Large intestine (tissue), 3 donors: ENCODE measurements at regions not wholly inside any gene's neighbourhood (a gene's known extent, or its start where the extent isn't known, plus 50 kb on each side); places are given as distances from the start of the nearest gene placed in this dataset.

ENCODE experiments used
- DNase-seq, 2 donors: peaks; one replicate each; pipeline versions ENCODE4 v3.0.0 to v3.0.0-alpha.2; 2013
- H3K27ac ChIP-seq: one replicate; pipeline ENCODE4 v1.5.1; 2013; ENCODE audit warnings: low read length
- H3K27me3 ChIP-seq: 2 replicates; pipeline ENCODE4 v1.6.1; 2013; ENCODE audit warnings: low read length; ENCODE audit not compliant: control insufficient read depth, insufficient read depth
- H3K36me3 ChIP-seq: 2 replicates; pipeline ENCODE4 v1.6.1; 2013; ENCODE audit warnings: low read length; ENCODE audit not compliant: control insufficient read depth, insufficient read depth
- H3K4me1 ChIP-seq: one replicate; pipeline ENCODE4 v1.6.1; 2013; ENCODE audit warnings: low read length; ENCODE audit not compliant: control insufficient read depth, insufficient read depth
- H3K4me3 ChIP-seq: one replicate; pipeline ENCODE4 v1.5.1; 2013; ENCODE audit warnings: low read length
- H3K9me3 ChIP-seq: one replicate; pipeline ENCODE4 v1.6.1; 2013; ENCODE audit warnings: mild to moderate bottlenecking, low read depth, low read length, moderate library complexity; ENCODE audit not compliant: control insufficient read depth
- WGBS: methylation state at CpG from one replicate; pipeline ENCODE4 v1.1.5; 2013; ENCODE audit warnings: low lambda C conversion rate; ENCODE audit not compliant: insufficient coverage; 5-methylcytosine and 5-hydroxymethylcytosine counted together

DNA sequence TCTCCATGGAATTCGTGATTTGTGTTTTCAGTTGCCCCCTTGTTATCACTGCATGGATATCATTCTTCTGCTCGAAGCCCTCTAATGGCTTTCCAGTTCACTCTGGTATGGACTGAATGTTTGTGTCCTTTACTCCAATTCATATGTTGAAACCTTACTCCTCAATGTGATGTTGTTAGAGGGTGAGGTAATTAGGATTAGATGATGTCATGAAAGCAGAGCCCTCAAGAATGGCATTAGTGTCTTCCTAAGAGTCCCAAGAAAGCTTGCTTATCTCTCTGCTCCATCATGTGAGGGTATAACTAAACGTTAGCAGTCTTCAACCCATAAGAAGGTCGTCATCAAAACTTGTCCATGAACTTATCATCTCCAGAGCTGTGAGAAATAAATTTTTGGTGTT, 1626.3 kb upstream of the MIR17HG start:
- no CpG with 5 or more reads among the region's 4 CpGs for WGBS
- H3K4me3 ChIP-seq, result no peak overlapping the region
- no peaks in the 10 kb centered on the region for H3K4me1 ChIP-seq
- no peaks in the 10 kb centered on the region for H3K27me3 ChIP-seq
- no peaks in the 10 kb centered on the region for H3K36me3 ChIP-seq
- no peak overlapping the region for H3K27ac ChIP-seq
- no peak for DNase-seq
- no peaks in the 10 kb centered on the region for H3K9me3 ChIP-seq

DNA sequence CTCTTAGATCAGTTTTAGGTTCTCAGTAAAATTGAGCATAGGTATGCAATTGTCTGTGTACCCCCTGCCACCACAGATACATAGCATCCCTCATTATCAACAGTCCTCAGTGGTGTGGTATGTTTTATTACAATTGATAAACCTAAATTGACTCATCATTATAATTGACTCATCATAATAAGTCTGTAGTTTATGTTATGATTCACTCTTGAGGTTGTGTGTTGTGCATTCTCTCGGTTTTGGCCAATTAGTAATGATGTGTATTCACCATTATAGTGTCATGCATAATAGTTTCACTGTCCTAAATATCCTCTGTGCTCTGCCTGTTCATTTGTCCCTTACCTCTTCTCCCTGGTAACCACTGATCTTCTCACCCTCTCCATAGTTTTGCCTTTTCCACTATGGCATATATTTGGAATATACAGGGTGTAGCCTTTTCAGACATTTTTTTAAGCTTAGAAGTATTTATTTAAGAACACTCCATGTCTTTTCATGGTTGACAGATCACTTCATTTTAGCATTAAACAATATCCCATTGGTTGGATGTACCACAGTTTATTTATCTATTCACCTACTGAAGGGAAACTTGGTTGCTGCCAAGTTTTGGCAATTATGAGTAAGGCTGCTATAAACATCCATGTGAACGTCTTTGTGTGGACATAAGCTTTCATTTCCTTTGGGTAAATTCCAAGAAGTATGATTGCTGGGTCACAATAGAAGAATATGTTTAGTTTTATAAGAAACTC, 1620.6 kb upstream of the MIR17HG start:
- Histone ChIP-seq H3K27me3 (no peaks in the 10 kb centered on the region), H3K36me3 (no peaks in the 10 kb centered on the region), H3K27ac (no peak overlapping the region), H3K4me1 (no peaks in the 10 kb centered on the region), H3K4me3 (no peak overlapping the region), H3K9me3 (peaks cover 4% of the 10 kb centered on the region)
- DNase-seq, result no peak
- no CpG with 5 or more reads among the region's 2 CpGs for WGBS

- H3K27ac ChIP-seq, result no peak overlapping the region
- WGBS, result 60% methylated on average over 3 of the region's 5 CpGs
- H3K9me3 ChIP-seq, result no peaks in the 10 kb centered on the region
- H3K27me3 ChIP-seq, result no peaks in the 10 kb centered on the region
- H3K4me3 ChIP-seq, result no peak overlapping the region
- DNase-seq, result no peak
- H3K4me1 ChIP-seq, result no peaks in the 10 kb centered on the region
- H3K36me3 ChIP-seq, result no peaks in the 10 kb centered on the region
Observed at GRCh38 chr13:89733829-89734228, 1613.7 kb upstream of the MIR17HG start.

DNA sequence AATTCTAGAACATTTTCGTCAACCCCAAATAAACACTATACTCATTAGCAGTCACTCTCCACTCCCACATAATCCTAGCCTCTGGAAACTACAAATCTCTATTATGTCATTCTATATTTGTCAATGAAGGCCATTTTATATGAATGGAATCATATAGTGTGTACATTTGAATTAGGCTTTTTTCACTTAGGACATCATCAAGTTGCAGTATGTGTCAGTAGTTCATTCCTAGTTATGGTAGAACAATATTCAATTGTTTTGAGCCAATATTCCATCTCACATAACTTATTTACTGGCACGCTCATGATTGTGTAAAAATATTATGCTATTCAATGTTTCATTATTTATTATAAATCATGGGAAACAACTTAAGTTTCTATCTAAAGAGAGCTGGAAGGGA, 1610.4 kb upstream of the MIR17HG start:
- DNase-seq, result no peak
- no peaks in the 10 kb centered on the region for H3K9me3 ChIP-seq
- 88% methylated on average over 1 of the region's 2 CpGs for WGBS
- H3K36me3 ChIP-seq, result no peaks in the 10 kb centered on the region
- no peaks in the 10 kb centered on the region for H3K27me3 ChIP-seq
- no peak overlapping the region for H3K27ac ChIP-seq
- H3K4me1 ChIP-seq, result no peaks in the 10 kb centered on the region
- no peak overlapping the region for H3K4me3 ChIP-seq

DNA sequence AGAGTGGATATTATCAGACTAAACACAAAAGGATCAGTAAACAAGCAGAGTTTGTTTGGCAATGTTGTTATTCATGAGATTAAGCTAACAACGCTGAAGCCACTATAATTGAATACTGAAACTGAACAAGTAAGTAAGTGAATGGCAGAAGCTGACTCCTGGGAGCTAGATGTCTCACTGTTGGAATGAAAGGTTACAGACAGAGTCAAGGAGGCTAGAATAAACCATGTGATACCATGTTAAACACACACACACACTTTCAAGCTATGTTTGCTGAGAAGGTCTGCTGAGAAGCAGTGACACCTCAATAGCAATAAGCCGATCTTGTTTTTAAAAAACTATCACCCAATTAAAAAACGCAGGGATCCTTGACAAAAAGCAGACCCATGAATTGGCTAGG, 1609.4 kb upstream of the MIR17HG start:
- no peaks in the 10 kb centered on the region for H3K9me3 ChIP-seq
- H3K4me3 ChIP-seq, result no peak overlapping the region
- no CpG with 5 or more reads among the region's 3 CpGs for WGBS
- no peak overlapping the region for H3K27ac ChIP-seq
- no peaks in the 10 kb centered on the region for H3K4me1 ChIP-seq
- no peak for DNase-seq
- H3K27me3 ChIP-seq, result no peaks in the 10 kb centered on the region
- H3K36me3 ChIP-seq, result no peaks in the 10 kb centered on the region

DNA sequence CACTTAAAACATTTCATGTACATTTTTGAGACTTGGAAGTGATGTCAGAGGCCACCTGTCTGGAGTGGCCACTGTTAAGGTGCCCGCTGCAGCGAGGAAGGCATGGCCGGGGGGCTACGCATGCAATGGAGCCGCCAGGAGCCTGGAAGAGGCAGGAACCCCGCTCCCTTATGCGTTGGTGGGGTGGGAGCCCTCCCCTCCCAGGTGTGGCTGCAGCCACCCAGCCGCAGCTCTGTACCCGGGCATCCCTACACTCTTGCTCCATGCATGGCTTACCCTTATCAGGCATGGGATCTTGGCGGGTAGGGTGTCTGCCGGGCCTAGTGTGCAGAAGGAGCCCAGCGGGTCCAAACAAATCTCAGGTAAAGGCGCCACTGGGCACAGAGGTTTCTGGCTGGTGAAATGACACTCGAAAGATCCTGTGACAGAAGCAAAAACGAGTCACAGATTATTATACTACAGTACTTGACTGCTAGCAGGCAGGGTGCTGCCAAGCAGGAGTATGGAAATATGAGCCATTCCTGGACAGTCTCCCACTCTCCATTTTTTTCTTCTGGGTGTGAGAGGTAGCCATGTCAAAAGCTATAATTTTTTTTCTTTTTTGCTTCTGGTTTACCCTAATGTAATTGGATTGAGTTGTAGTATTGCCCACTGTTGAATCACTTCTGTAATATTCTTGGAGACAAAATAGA, 1606.3 kb upstream of the MIR17HG start:
- Histone ChIP-seq H3K9me3 (no peaks in the 10 kb centered on the region), H3K36me3 (no peaks in the 10 kb centered on the region), H3K27me3 (no peaks in the 10 kb centered on the region), H3K4me3 (no peak overlapping the region), H3K4me1 (no peaks in the 10 kb centered on the region), H3K27ac (no peak overlapping the region)
- no peak for DNase-seq
- 70% methylated on average over 2 of the region's 15 CpGs for WGBS

- no peak for DNase-seq
- Histone ChIP-seq H3K9me3 (no peaks in the 10 kb centered on the region), H3K27ac (no peak overlapping the region), H3K4me3 (no peak overlapping the region), H3K27me3 (no peaks in the 10 kb centered on the region), H3K4me1 (no peaks in the 10 kb centered on the region), H3K36me3 (no peaks in the 10 kb centered on the region)
- WGBS, result 17% methylated on average over 1 of the region's 2 CpGs
Observed at GRCh38 chr13:89746554-89746953, 1600.9 kb upstream of the MIR17HG start.

DNA sequence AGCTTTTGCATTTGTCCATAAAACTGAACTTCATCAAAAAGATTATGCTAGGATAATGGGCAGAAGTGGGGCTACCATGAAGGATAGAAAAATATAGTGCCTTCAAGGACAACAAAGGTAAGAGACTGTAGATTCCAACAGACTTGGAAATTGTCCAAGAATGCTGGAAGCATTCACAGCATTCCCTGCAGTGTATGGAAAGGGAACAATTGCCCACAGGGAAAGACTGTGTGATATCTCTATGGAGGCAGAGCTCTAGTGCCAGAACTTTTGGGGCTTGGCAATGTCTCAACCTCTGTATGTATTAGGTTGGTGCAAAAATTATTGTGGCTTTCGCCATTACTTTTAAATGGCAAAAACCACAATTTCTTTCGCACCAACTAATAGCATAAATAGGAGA, 1598.8 kb upstream of the MIR17HG start:
- no peak for DNase-seq
- no peaks in the 10 kb centered on the region for H3K4me1 ChIP-seq
- no peak overlapping the region for H3K27ac ChIP-seq
- no peaks in the 10 kb centered on the region for H3K36me3 ChIP-seq
- H3K4me3 ChIP-seq, result no peak overlapping the region
- no CpG with 5 or more reads among the region's 2 CpGs for WGBS
- no peaks in the 10 kb centered on the region for H3K27me3 ChIP-seq
- H3K9me3 ChIP-seq, result no peaks in the 10 kb centered on the region

- no peak overlapping the region for H3K27ac ChIP-seq
Observed at GRCh38 chr13:89749888-89750287, 1597.6 kb upstream of the MIR17HG start.

GRCh38 chr13:89750371-89750770, 1597.1 kb upstream of the MIR17HG start:
- H3K27ac ChIP-seq, result no peak overlapping the region
- H3K4me3 ChIP-seq, result no peak overlapping the region
- no peaks in the 10 kb centered on the region for H3K4me1 ChIP-seq
- no peaks in the 10 kb centered on the region for H3K27me3 ChIP-seq
- DNase-seq, result no peak
- H3K9me3 ChIP-seq, result no peaks in the 10 kb centered on the region
- WGBS, result 0% methylated on average over 1 of the region's 3 CpGs
- H3K36me3 ChIP-seq, result no peaks in the 10 kb centered on the region

More at GRCh38 chr13:89749888-89750287, 1597.6 kb upstream of the MIR17HG start:
- Histone ChIP-seq H3K9me3 (no peaks in the 10 kb centered on the region), H3K4me3 (no peak overlapping the region), H3K4me1 (no peaks in the 10 kb centered on the region), H3K27me3 (no peaks in the 10 kb centered on the region), H3K36me3 (no peaks in the 10 kb centered on the region)
- DNase-seq, result no peak

GRCh38 chr13:89751432-89751930, 1596.0 kb upstream of the MIR17HG start:
- no peak overlapping the region for H3K4me3 ChIP-seq
- no peaks in the 10 kb centered on the region for H3K9me3 ChIP-seq
- 93% methylated on average over 3 of the region's 4 CpGs for WGBS
- no peaks in the 10 kb centered on the region for H3K27me3 ChIP-seq
- DNase-seq, result no peak
- H3K27ac ChIP-seq, result no peak overlapping the region
- H3K4me1 ChIP-seq, result no peaks in the 10 kb centered on the region
- no peaks in the 10 kb centered on the region for H3K36me3 ChIP-seq
